Endothelial cell of umbilical vein (primary cell): ENCODE measurements at regions not wholly inside any gene's neighbourhood (a gene's known extent, or its start where the extent isn't known, plus 50 kb on each side); places are given as distances from the start of the nearest gene placed in this dataset.

Experiments used
- EZH2 ChIP-seq: IDR thresholded peaks from 2 replicates; pipeline ENCODE4 v1.6.1; 2012; ENCODE audit warnings: borderline replicate concordance, low read depth, mild to moderate bottlenecking, moderate library complexity, low read length, inconsistent platforms; ENCODE audit not compliant: severe bottlenecking
- FOS ChIP-seq: IDR thresholded peaks from 2 replicates; pipeline ENCODE4 v1.6.1; 2011; ENCODE audit warnings: mild to moderate bottlenecking, low read length, moderate library complexity, borderline replicate concordance; ENCODE audit not compliant: insufficient read depth
- GATA2 ChIP-seq: IDR thresholded peaks from 2 replicates; pipeline ENCODE4 v1.7.0; 2011; ENCODE audit warnings: low read depth, mild to moderate bottlenecking, moderate library complexity, mixed read lengths, low read length; ENCODE audit not compliant: insufficient read length, insufficient read depth
- POLR2A ChIP-seq: IDR thresholded peaks from 2 replicates; pipeline ENCODE4 v1.6.1; 2012; ENCODE audit warnings: low read depth, mild to moderate bottlenecking, control low read depth, low read length
- TF ChIP-seq, protein P1 (sequence below), 2 donors: IDR thresholded peaks; 1 replicate in 1 of 2; 2 replicates in 1 of 2; pipeline ENCODE4 v1.5.1; 2011; ENCODE audit warnings: low read length in 2 of 2, mild to moderate bottlenecking in 2 of 2, moderate library complexity in 2 of 2, control low read depth in 1 of 2, inconsistent platforms in 1 of 2, low read depth in 1 of 2; ENCODE audit not compliant: insufficient read depth in 1 of 2; ENCODE audit errors: extremely low read depth in 1 of 2
- TF ChIP-seq, protein P2 (sequence below): IDR thresholded peaks from 2 replicates; pipeline ENCODE4 v1.6.1; 2011; ENCODE audit not compliant: insufficient read depth, insufficient read length

DNA sequence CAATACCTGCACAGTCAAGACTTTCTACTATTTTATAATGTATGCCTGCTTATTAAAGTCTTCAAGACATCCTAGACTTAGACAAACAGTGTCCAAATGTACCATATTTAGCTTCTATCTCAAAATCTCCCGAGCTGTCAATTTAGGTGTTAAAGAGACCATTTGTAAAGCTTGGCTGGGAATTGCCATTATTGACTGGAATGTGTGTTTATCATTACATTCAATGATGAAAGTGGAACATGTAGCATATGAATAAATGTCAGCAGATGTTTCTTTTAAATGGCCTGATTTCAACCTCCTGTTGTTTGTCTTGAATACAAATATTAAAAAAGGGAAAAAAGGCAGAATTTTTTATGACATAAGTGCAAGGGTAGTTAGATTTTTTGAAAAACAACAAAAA lies 572.3 kb downstream of the PRKD1 start:
- TF ChIP-seq POLR2A: no peak
- TF ChIP-seq, protein P1, sequence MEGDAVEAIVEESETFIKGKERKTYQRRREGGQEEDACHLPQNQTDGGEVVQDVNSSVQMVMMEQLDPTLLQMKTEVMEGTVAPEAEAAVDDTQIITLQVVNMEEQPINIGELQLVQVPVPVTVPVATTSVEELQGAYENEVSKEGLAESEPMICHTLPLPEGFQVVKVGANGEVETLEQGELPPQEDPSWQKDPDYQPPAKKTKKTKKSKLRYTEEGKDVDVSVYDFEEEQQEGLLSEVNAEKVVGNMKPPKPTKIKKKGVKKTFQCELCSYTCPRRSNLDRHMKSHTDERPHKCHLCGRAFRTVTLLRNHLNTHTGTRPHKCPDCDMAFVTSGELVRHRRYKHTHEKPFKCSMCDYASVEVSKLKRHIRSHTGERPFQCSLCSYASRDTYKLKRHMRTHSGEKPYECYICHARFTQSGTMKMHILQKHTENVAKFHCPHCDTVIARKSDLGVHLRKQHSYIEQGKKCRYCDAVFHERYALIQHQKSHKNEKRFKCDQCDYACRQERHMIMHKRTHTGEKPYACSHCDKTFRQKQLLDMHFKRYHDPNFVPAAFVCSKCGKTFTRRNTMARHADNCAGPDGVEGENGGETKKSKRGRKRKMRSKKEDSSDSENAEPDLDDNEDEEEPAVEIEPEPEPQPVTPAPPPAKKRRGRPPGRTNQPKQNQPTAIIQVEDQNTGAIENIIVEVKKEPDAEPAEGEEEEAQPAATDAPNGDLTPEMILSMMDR (IDR thresholded peaks at IDR 0.05; ENCODE audit: extremely low read depth in 1 of 2, insufficient read depth in 1 of 2, low read depth in 1 of 2, low read length in 2 of 2): no peak
- TF ChIP-seq EZH2: no peak
- TF ChIP-seq FOS: no peak
- TF ChIP-seq, protein P2, sequence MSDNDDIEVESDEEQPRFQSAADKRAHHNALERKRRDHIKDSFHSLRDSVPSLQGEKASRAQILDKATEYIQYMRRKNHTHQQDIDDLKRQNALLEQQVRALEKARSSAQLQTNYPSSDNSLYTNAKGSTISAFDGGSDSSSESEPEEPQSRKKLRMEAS: no peak
- TF ChIP-seq GATA2: no peak
